ENCODE measurements at regions not wholly inside any gene's neighbourhood (a gene's known extent, or its start where the extent isn't known, plus 50 kb on each side); places are given as distances from the start of the nearest gene placed in this dataset.

DNA sequence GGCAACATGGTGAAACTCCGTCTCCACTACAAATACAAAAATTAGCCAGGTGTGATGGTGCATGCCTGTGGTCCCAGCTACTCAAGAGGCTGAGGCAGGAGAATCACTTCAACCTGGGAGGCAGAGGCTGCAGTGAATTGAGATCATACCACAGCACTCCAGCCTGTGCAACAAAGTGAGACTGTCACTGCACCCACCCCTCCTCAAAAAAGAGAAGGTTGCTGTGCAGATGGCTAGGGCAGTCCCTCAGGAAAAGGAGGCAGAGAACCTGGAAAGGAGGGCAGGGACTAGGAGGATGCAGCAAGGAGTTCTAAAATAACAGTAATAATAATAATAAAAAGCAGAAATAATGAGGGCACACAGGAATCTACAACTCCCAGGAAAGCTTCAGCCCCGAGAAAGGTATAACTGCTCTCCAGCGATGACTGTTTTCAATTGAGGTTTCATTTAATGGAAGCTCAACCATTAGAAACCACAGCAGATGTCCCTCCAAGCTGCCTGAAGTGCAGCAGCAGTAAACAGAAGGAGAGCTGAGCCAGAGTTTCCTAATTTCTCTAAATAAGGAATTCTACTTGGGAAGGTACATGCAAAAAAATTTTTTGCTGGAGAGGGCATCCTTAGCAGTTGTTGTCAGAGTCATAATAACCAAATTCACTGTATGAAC, 326.5 kb downstream of the GATA3 start:
- TF ChIP-seq POLR2A (IDR thresholded peaks at IDR 0.05; ENCODE audit: low read length) = no peak
- no peak for TF ChIP-seq GATA1 (IDR thresholded peaks at IDR 0.05; ENCODE audit: low read depth, low read length)
